DOHH2 (cell line): ENCODE measurements at regions not wholly inside any gene's neighbourhood (a gene's known extent, or its start where the extent isn't known, plus 50 kb on each side); places are given as distances from the start of the nearest gene placed in this dataset.

Experiments
- CTCF ChIP-seq: fragments of 200-600 bp; sonication (generic); IDR thresholded peaks from one replicate; pipeline ENCODE4 v1.5.1; 2014; ENCODE audit warnings: antibody characterized with exemption, mild to moderate bottlenecking, low read depth, low read length; ENCODE audit not compliant: poor library complexity, severe bottlenecking
- EZH2phosphoT487 ChIP-seq: fragments of 200-600 bp; sonication (generic); IDR thresholded peaks from 2 replicates; pipeline ENCODE4 v1.6.1; 2017; ENCODE audit warnings: borderline replicate concordance, mild to moderate bottlenecking, antibody characterized with exemption, low read length, moderate library complexity, mixed read lengths

- TF ChIP-seq EZH2phosphoT487 (no peak), CTCF (no peak)
Observed at GRCh38 chr11:103542851-103543250, 433.6 kb downstream of the DYNC2H1 start.
